GM23248 (cell line): ENCODE measurements at regions not wholly inside any gene's neighbourhood (a gene's known extent, or its start where the extent isn't known, plus 50 kb on each side); places are given as distances from the start of the nearest gene placed in this dataset.

Source experiments
- EZH2 ChIP-seq: fragments of 200-600 bp; sonication (generic); IDR thresholded peaks from 2 replicates; pipeline ENCODE4 v1.6.1; 2018; ENCODE audit warnings: antibody characterized with exemption, mild to moderate bottlenecking; ENCODE audit not compliant: insufficient read depth, poor library complexity, severe bottlenecking
- EZH2phosphoT487 ChIP-seq: fragments of 200-600 bp; sonication (generic); IDR thresholded peaks from 2 replicates; pipeline ENCODE4 v1.6.1; 2018; ENCODE audit warnings: antibody characterized with exemption, moderate library complexity, mild to moderate bottlenecking, low read depth; ENCODE audit not compliant: insufficient read depth

- TF ChIP-seq EZH2phosphoT487: no peak
- no peak for TF ChIP-seq EZH2
Measured at GRCh38 chr12:114152890-114153289, 186.8 kb upstream of the RBM19 start.
